HEK293T (cell line): ENCODE measurements at regions not wholly inside any gene's neighbourhood (a gene's known extent, or its start where the extent isn't known, plus 50 kb on each side); places are given as distances from the start of the nearest gene placed in this dataset.

Experiments used
- FOXA1 ChIP-seq: fragments of 450-650 bp; IDR thresholded peaks from 2 replicates; pipeline ENCODE4 v1.6.1; 2016; ENCODE audit warnings: mild to moderate bottlenecking
- L3MBTL2 ChIP-seq: fragments of 450-650 bp; conservative IDR thresholded peaks from 2 replicates; pipeline ENCODE4 v1.6.1; 2016; ENCODE audit warnings: mild to moderate bottlenecking
- PKNOX1 ChIP-seq: fragments of 450-650 bp; IDR thresholded peaks from 2 replicates; pipeline ENCODE4 v1.6.1; 2016
- SP1 ChIP-seq: fragments of 450-650 bp; IDR thresholded peaks from 2 replicates; pipeline ENCODE4 v1.6.1; 2017
- SUZ12 ChIP-seq: fragments of 450-650 bp; IDR thresholded peaks from 2 replicates; pipeline ENCODE4 v1.6.1; 2016; ENCODE audit warnings: mild to moderate bottlenecking

DNA sequence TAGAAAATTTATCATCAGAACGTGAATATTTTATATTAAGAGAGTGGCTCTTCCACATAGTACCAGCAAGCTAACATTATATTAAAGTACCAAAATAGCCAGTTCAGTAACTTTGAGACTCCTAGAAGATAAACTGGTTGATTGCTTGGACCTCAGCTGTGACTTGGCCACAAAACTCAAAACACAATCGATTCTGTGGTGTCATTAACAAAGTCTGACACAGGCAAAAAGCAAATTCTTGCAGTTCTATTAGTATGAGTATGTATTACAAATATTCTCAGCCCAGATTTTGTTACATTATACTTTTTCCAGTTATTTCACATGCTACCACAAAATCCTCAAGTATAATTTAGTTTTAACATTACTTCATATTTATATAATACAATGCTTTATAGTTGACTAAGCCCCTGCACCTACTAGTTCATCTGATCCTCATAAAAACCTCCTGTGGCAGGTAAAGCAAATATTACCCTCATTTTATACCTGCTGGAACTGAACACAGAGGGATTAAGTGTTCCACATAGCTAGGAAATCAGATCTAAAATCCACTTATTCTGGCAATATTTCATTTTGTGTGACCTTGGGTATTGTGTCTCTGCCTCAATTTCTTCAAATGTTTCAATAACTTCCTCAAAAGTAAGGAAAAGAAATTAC lies 279.9 kb upstream of the MKLN1 start:
- TF ChIP-seq SUZ12 (no peak), L3MBTL2 (no peak), SP1 (no peak), FOXA1 (no peak), PKNOX1 (no peak)
